Natural killer cell (primary cell): ENCODE measurements at regions not wholly inside any gene's neighbourhood (a gene's known extent, or its start where the extent isn't known, plus 50 kb on each side); places are given as distances from the start of the nearest gene placed in this dataset.

ENCODE experiments used
- ATAC-seq, 3 donors: fragments of 150-1000 bp in 2 of 3; fragments of 200-7000 bp in 1 of 3; cut with Tn5 transposase; 1 replicate in 1 of 3; 2 replicates in 2 of 3; pipeline ENCODE4 v1.10.0; 2021; ENCODE audit warnings: mild to moderate bottlenecking in 2 of 3, moderate library complexity in 2 of 3
- DNase-seq, 2 donors: peaks; one replicate each; pipeline versions ENCODE4 v3.0.0 to v3.0.0-alpha.2; 2013 to 2021; ENCODE audit warnings: mixed read lengths in 1 of 2
- H3K27ac ChIP-seq: one replicate; pipeline ENCODE4 v1.5.1; 2013; ENCODE audit warnings: mild to moderate bottlenecking, low read length
- H3K27me3 ChIP-seq: one replicate; pipeline ENCODE4 v1.6.1; 2013; ENCODE audit warnings: low read length; ENCODE audit not compliant: control insufficient read depth, insufficient read depth
- H3K36me3 ChIP-seq: one replicate; pipeline ENCODE4 v1.6.1; 2013; ENCODE audit warnings: low read length; ENCODE audit not compliant: control insufficient read depth, insufficient read depth
- H3K4me1 ChIP-seq: one replicate; pipeline ENCODE4 v1.6.1; 2013; ENCODE audit warnings: low read length; ENCODE audit not compliant: control insufficient read depth, insufficient read depth
- H3K4me3 ChIP-seq: one replicate; pipeline ENCODE4 v1.5.1; 2013; ENCODE audit warnings: low read length
- H3K9me3 ChIP-seq: one replicate; pipeline ENCODE4 v1.6.1; 2013; ENCODE audit warnings: low read length; ENCODE audit not compliant: control insufficient read depth, insufficient read depth
- H3K27ac Mint-ChIP-seq, 2 donors: one replicate each; pipeline ENCODE4 v1.8.0; 2022; ENCODE audit warnings: mild to moderate bottlenecking in 2 of 2, mixed read lengths in 2 of 2, moderate library complexity in 1 of 2
- H3K27me3 Mint-ChIP-seq, 2 donors: one replicate each; pipeline ENCODE4 v1.8.0; 2022; ENCODE audit warnings: low read depth in 2 of 2, mixed read lengths in 2 of 2
- H3K36me3 Mint-ChIP-seq: one replicate; pipeline ENCODE4 v1.8.0; 2022; ENCODE audit warnings: mixed read lengths
- H3K4me1 Mint-ChIP-seq, 2 donors: one replicate each; pipeline ENCODE4 v1.8.0; 2022; ENCODE audit warnings: mixed read lengths in 2 of 2
- H3K4me3 Mint-ChIP-seq: one replicate; pipeline ENCODE4 v1.8.0; 2022; ENCODE audit warnings: mild to moderate bottlenecking, moderate library complexity, mixed read lengths
- H3K9me3 Mint-ChIP-seq, 2 donors: one replicate each; pipeline ENCODE4 v1.8.0; 2022; ENCODE audit warnings: mixed read lengths in 2 of 2
- CTCF ChIP-seq: fragments of 200-600 bp; IDR thresholded peaks from one replicate; pipeline ENCODE4 v1.8.0; 2022; ENCODE audit warnings: antibody characterized with exemption
- WGBS: methylation state at CpG from one replicate; pipeline ENCODE4 v1.1.7; 2013; ENCODE audit warnings: missing lambda C conversion rate; ENCODE audit not compliant: insufficient coverage; 5-methylcytosine and 5-hydroxymethylcytosine counted together
- intact Hi-C: fragments of 100-400 bp; cut with micrococcal nuclease; formaldehyde crosslinking; loops from one replicate; pipeline ENCODE4 v1.14.2; 2022

- no peak overlapping the region for H3K4me3 Mint-ChIP-seq
- Histone ChIP-seq H3K4me1 (no peaks in the 10 kb centered on the region), H3K4me3 (no peak overlapping the region), H3K27ac (no peak overlapping the region), H3K9me3 (no peaks in the 10 kb centered on the region), H3K36me3 (no peaks in the 10 kb centered on the region), H3K27me3 (no peaks in the 10 kb centered on the region)
- H3K9me3 Mint-ChIP-seq = no peaks in the 10 kb centered on the region
- no peaks in the 10 kb centered on the region for H3K36me3 Mint-ChIP-seq
- peak overlapping the region in 1 of 2 donors; percentile 60 for H3K27ac Mint-ChIP-seq
- H3K4me1 Mint-ChIP-seq = peaks cover 12 to 27% of the 10 kb centered on the region in 2 donors
- no peak for ATAC-seq
- DNase-seq = no peak
- intact Hi-C loops = no loop called here
- TF ChIP-seq CTCF = no peak
- H3K27me3 Mint-ChIP-seq = peaks cover 3 to 13% of the 10 kb centered on the region in 2 donors
Measured at GRCh38 chr3:178085817-178086123, 450.5 kb upstream of the KCNMB2 start.

GRCh38 chr3:178086144-178086825, 450.0 kb upstream of the KCNMB2 start:
- no peak overlapping the region for H3K4me3 ChIP-seq
- no peaks in the 10 kb centered on the region for H3K4me1 ChIP-seq
- Mint-ChIP-seq H3K27me3 (peaks cover 3 to 13% of the 10 kb centered on the region in 2 donors), H3K4me1 (peaks cover 12 to 27% of the 10 kb centered on the region in 2 donors), H3K27ac (peak overlapping the region in 1 of 2 donors; percentile 60), H3K36me3 (no peaks in the 10 kb centered on the region), H3K4me3 (no peak overlapping the region), H3K9me3 (no peaks in the 10 kb centered on the region)
- no peak for TF ChIP-seq CTCF
- WGBS = 47% methylated on average over 5 of the region's 6 CpGs
- H3K9me3 ChIP-seq = no peaks in the 10 kb centered on the region
- no peak overlapping the region for H3K27ac ChIP-seq
- H3K36me3 ChIP-seq = no peaks in the 10 kb centered on the region
- ATAC-seq (no peak), DNase-seq (no peak)
- intact Hi-C loops = no loop called here
- H3K27me3 ChIP-seq = no peaks in the 10 kb centered on the region

GRCh38 chr3:178087376-178087775, 448.9 kb upstream of the KCNMB2 start:
- no peaks in the 10 kb centered on the region for H3K9me3 ChIP-seq
- H3K27me3 ChIP-seq = no peaks in the 10 kb centered on the region
- ATAC-seq = no peak
- Mint-ChIP-seq H3K4me1 (peaks cover 12 to 27% of the 10 kb centered on the region in 2 donors), H3K4me3 (no peak overlapping the region), H3K27me3 (peaks cover under 1 to 13% of the 10 kb centered on the region in 2 donors), H3K27ac (no peak overlapping the region), H3K36me3 (peaks cover 4% of the 10 kb centered on the region), H3K9me3 (peaks cover 0 to 1% of the 10 kb centered on the region in 2 donors)
- DNase-seq = no peak
- no peak overlapping the region for H3K4me3 ChIP-seq
- intact Hi-C loops = no loop called here
- H3K36me3 ChIP-seq = no peaks in the 10 kb centered on the region
- TF ChIP-seq CTCF = no peak
- H3K4me1 ChIP-seq = no peaks in the 10 kb centered on the region
- no peak overlapping the region for H3K27ac ChIP-seq

GRCh38 chr3:178088963-178089362, 447.3 kb upstream of the KCNMB2 start:
- H3K9me3 Mint-ChIP-seq = peaks cover 0 to 6% of the 10 kb centered on the region in 2 donors
- no CpG with 5 or more reads among the region's 1 CpG for WGBS
- peaks cover 12 to 27% of the 10 kb centered on the region in 2 donors for H3K4me1 Mint-ChIP-seq
- no peak overlapping the region for H3K27ac Mint-ChIP-seq
- no peak for TF ChIP-seq CTCF
- DNase-seq = no peak
- intact Hi-C loops = no loop called here
- Histone ChIP-seq H3K4me3 (no peak overlapping the region), H3K36me3 (no peaks in the 10 kb centered on the region), H3K4me1 (no peaks in the 10 kb centered on the region), H3K27me3 (no peaks in the 10 kb centered on the region), H3K9me3 (no peaks in the 10 kb centered on the region), H3K27ac (no peak overlapping the region)
- no peak overlapping the region for H3K4me3 Mint-ChIP-seq
- peaks cover 8 to 15% of the 10 kb centered on the region in 2 donors for H3K27me3 Mint-ChIP-seq
- H3K36me3 Mint-ChIP-seq = peaks cover 15% of the 10 kb centered on the region
- no peak for ATAC-seq
